ENCODE measurements at regions not wholly inside any gene's neighbourhood (a gene's known extent, or its start where the extent isn't known, plus 50 kb on each side); places are given as distances from the start of the nearest gene placed in this dataset.

DNA sequence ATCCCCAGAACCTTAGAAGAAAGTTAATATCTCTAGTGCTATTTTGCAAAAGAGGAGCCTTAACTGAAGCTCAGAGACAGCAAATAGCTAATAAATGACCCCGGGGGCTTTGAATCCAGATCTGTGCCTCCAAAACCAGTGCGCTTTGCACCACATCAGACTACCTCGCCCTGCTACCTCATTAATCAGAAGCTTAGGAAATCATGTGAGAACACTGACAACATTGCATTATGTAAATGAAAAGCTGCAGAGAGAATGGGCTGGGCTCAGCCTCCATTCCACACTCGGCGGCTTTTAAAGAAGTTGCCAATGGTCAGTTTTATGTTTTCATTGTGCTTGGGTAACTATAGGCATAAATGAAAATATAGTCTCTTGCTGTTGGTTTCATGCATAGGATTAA lies 54.0 kb upstream of the STMND1 start:
- no peak for DNase-seq (ENCODE audit: extremely low read depth in 1 of 2, low read depth in 1 of 2)

DNA sequence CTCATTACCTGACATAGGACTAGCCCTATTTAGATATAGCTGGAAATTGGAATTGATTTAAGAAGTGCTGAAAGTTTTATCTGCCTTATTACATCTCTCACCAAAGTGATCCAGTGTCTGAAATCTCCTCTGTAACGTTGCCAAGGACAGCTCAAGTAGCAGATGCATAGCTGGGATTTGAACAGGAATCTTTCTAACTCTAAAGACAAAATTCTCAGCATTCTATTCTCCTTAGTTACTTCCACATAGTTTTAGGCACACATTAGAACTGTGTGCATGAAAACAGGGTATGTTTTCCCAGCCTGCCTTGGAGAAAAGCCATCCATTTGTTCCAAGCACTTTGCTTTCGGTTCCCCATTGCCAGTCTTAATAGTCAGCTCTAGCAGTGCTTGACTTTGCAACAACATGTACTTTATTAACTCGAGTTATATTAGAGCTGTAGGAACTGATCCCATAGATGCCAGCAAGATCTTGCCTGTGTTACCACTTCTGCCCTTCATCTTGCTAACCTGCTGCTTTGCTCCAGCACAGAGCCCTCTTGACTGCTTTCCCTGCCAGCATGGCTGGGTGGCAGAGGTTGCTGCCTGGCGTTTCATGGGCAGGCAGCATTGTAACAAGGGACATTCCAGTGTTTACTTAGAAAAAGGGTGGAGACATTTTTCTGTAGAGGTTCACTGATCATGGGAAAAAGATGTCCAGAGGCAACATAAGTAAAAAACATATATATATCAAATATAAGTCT lies 56.1 kb upstream of the STMND1 start:
- no peak for DNase-seq (ENCODE audit: extremely low read depth in 1 of 2, low read depth in 1 of 2)

DNA sequence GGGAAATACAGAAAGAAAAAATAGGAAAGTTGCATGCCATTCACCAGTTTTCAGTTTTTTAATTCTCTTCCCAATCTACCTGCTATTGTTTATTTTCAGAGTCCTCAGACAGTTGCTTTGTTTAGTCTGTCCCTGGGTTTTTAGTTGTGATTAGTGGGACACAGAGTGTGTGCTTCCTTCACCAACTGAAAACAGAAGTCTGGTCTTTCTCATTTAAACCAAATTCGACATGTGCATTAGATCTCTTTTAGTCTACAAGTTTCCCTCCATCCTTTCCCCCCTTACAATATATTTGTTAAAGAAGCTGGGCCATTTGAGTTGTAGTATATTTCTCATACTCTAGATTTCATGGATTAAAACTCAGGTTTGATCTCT lies 58.7 kb upstream of the STMND1 start:
- DNase-seq (ENCODE audit: extremely low read depth in 1 of 2, low read depth in 1 of 2): no peak

- DNase-seq (ENCODE audit: extremely low read depth in 1 of 2, low read depth in 1 of 2): no peak
Observed at GRCh38 chr6:17042422-17043147, 59.3 kb upstream of the STMND1 start.

GRCh38 chr6:17039266-17039665 lies 62.6 kb upstream of the STMND1 start:
- DNase-seq (ENCODE audit: extremely low read depth in 1 of 2, low read depth in 1 of 2): no peak

GRCh38 chr6:17038316-17038715 lies 63.5 kb upstream of the STMND1 start:
- DNase-seq (ENCODE audit: extremely low read depth in 1 of 2, low read depth in 1 of 2): no peak

DNA sequence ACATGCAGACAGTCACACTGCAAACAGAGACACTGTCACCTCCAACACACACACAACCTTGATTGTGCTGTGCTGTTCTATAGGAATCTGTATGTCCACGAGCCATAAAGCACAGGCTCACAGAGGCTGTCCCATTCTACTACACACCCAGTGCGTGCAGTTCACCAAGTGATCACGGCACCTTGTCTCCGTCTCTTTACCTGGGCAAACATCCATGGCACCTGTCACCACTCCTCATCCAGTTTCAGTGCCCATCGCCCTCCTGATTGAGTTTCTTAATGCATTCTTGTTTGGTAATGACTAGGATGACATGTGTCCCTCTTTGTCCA lies 65.8 kb upstream of the STMND1 start:
- no peak for DNase-seq (ENCODE audit: extremely low read depth in 1 of 2, low read depth in 1 of 2)

- DNase-seq (ENCODE audit: extremely low read depth in 1 of 2, low read depth in 1 of 2): no peak
Observed at GRCh38 chr6:17035257-17036064, 66.4 kb upstream of the STMND1 start.

GRCh38 chr6:17033746-17034145 lies 68.1 kb upstream of the STMND1 start:
- DNase-seq (ENCODE audit: extremely low read depth in 1 of 2, low read depth in 1 of 2): no peak

GRCh38 chr6:17032988-17033634 lies 68.7 kb upstream of the STMND1 start:
- no peak for DNase-seq (ENCODE audit: extremely low read depth in 1 of 2, low read depth in 1 of 2)

- DNase-seq (ENCODE audit: extremely low read depth in 1 of 2, low read depth in 1 of 2): no peak
Observed at GRCh38 chr6:17032590-17032987, 69.3 kb upstream of the STMND1 start.

- no peak for DNase-seq (ENCODE audit: extremely low read depth in 1 of 2, low read depth in 1 of 2)
Observed at GRCh38 chr6:17031961-17032360, 69.9 kb upstream of the STMND1 start.

DNA sequence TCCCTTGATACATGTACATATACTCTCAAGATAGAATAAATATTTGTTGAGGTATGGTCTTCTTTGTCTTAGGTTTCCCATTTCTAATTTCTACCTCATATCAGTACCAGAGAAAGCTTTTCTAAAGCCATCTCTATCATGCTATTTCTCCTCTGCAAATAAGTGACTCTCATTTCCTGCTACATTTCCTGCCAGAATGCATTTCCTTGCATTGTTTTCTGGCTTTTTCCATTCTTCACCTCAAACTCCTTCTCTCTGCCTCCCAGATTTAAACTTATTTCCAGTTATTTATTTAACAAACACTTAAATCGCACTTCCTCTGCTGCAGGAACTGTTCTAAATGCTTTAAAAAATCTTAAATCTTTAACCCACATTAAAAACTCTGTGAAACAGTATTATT lies 74.4 kb upstream of the STMND1 start:
- DNase-seq (ENCODE audit: extremely low read depth in 1 of 2, low read depth in 1 of 2): no peak

- DNase-seq (ENCODE audit: extremely low read depth in 1 of 2, low read depth in 1 of 2): no peak
Observed at GRCh38 chr6:17022604-17023003, 79.2 kb upstream of the STMND1 start.

DNA sequence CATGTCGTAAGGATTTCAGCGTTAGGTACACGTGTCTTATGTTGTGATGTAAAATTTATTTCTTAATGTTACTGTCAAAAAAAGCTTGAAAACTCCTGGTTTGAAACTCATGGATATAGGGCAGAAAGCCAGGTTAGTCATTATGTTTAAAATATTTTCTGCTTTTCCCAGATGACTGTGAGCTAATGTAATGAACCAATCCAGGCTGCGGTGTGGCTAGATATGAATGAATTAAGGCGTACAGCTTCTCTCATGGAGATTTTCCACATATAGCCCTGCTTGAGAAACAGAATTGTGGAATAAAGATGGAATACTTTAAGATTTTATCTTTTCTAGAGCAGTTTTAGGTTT lies 80.3 kb upstream of the STMND1 start:
- DNase-seq (ENCODE audit: extremely low read depth in 1 of 2, low read depth in 1 of 2): no peak

- DNase-seq (ENCODE audit: extremely low read depth in 1 of 2, low read depth in 1 of 2): no peak
Observed at GRCh38 chr6:17020889-17021538, 80.8 kb upstream of the STMND1 start.

DNA sequence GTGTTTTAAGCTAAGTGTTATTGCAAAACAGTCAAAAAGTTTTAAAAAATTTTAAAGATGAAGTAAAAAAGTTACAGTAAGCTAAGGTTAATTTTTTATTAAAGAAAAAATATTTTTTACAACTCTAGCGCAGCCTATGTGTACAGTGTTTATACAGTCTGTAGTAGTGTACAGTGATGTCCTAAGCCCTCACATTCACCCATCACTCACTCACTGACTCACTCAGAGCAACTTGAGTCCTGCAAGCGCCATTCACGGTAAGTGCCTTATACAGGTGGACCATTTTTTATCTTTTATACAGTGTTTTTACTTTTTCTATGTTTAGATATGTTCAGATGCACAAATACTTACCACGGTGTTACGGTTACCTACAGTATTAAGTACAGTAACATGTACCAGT lies 83.4 kb upstream of the STMND1 start:
- no peak for DNase-seq (ENCODE audit: extremely low read depth in 1 of 2, low read depth in 1 of 2)

GRCh38 chr6:17017416-17017815 lies 84.4 kb upstream of the STMND1 start:
- no peak for DNase-seq (ENCODE audit: extremely low read depth in 1 of 2, low read depth in 1 of 2)

GRCh38 chr6:17015551-17016381 lies 86.1 kb upstream of the STMND1 start:
- DNase-seq (ENCODE audit: extremely low read depth in 1 of 2, low read depth in 1 of 2): peak in 1 of 2 donors; percentile 22

DNA sequence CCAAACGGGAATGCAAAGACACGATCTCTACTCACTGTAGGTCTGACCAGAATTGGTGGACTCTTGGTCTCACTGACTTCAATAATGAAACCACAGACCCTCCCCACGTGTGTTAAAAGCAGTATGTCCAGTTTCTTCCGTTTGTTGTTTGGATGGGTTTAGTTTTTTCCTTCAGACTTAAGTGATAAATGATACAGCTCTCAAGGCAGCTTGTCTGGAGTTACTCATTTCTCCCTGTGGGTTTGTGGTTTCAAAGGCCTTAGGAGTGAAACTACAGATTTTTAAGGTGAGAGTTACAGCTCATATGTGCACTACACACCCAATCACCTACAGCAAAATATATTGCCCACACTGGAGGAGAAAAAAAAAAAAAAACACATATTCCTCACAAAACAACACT lies 86.7 kb upstream of the STMND1 start:
- no peak for DNase-seq (ENCODE audit: extremely low read depth in 1 of 2, low read depth in 1 of 2)

All from stimulated activated CD8-positive, alpha-beta memory T cell treated with anti-CD3 and anti-CD28 coated beads, Interleukin-7, amount 100 ng/mL, for 48 hours (primary cell).